Panc1 (cell line): ENCODE measurements at regions not wholly inside any gene's neighbourhood (a gene's known extent, or its start where the extent isn't known, plus 50 kb on each side); places are given as distances from the start of the nearest gene placed in this dataset.
A peak's percentile ranks its signal among the peaks of the same experiment; 100 is the strongest.

Experiments
- ATAC-seq: fragments of 200-7000 bp; cut with Tn5 transposase; 2 replicates; pipeline ENCODE4 v1.9.1; 2020; ENCODE audit warnings: mild to moderate bottlenecking, moderate library complexity
- BruUV-seq: library from RNA; stranded (reverse); fragments of 400-500 nt; replicated peaks from 2 replicates; lab custom pipeline; 2021; lab: Mats Ljungman, UMichigan
- CTCF ChIA-PET: fragments of 300-600 bp; sonication (Branson Sonifier 250); formaldehyde crosslinking; loops from one replicate; lab custom pipeline; 2022; ENCODE audit warnings: antibody characterized with exemption; lab: Charles Lee
- POLR2A ChIA-PET: fragments of 300-600 bp; sonication (Branson Sonifier 250); formaldehyde crosslinking; loops from one replicate; lab custom pipeline; 2022; ENCODE audit warnings: antibody characterized with exemption; lab: Charles Lee
- DNase-seq: peaks from one replicate; pipeline ENCODE4 v3.0.0-alpha.2; 2010; ENCODE audit warnings: low read depth, low spot score
- H3K27ac ChIP-seq: 2 replicates; pipeline ENCODE4 v1.5.1; 2011; ENCODE audit warnings: mild to moderate bottlenecking, low read length, inconsistent platforms
- H3K27me3 ChIP-seq: fragments of 200-500 bp; sonication (Bioruptor generic); 2 replicates; pipeline ENCODE4 v1.6.0; 2014; ENCODE audit warnings: low read length, inconsistent platforms; ENCODE audit not compliant: control insufficient read depth, insufficient read depth
- H3K36me3 ChIP-seq: fragments of 200-500 bp; sonication (Bioruptor generic); 2 replicates; pipeline ENCODE4 v1.5.1; 2014; ENCODE audit warnings: inconsistent platforms, mild to moderate bottlenecking, low read length, moderate library complexity; ENCODE audit not compliant: control insufficient read depth, insufficient read depth
- H3K4me1 ChIP-seq: 2 replicates; pipeline ENCODE4 v1.5.1; 2011; ENCODE audit warnings: inconsistent platforms, mild to moderate bottlenecking, low read length, moderate library complexity; ENCODE audit not compliant: control insufficient read depth, insufficient read depth
- H3K4me3 ChIP-seq, 2 experiments: 2 replicates each; pipeline ENCODE4 v1.5.1; 2011 to 2012; ENCODE audit warnings: low read depth in 2 of 2, low read length in 2 of 2, mild to moderate bottlenecking in 2 of 2, inconsistent platforms in 1 of 2, moderate library complexity in 1 of 2
- H3K9me3 ChIP-seq: fragments of 200-500 bp; sonication (Bioruptor generic); 2 replicates; pipeline ENCODE4 v1.5.1; 2014; ENCODE audit warnings: low read depth, mild to moderate bottlenecking, inconsistent platforms, low read length, moderate library complexity; ENCODE audit not compliant: control insufficient read depth, insufficient read depth
- CTCF ChIP-seq: fragments of 450-650 bp; IDR thresholded peaks from 2 replicates; pipeline ENCODE4 v1.5.1; 2017; ENCODE audit warnings: mild to moderate bottlenecking
- POLR2AphosphoS5 ChIP-seq: IDR thresholded peaks from 2 replicates; pipeline ENCODE4 v1.6.1; 2012; ENCODE audit warnings: mild to moderate bottlenecking, low read depth, low read length, moderate library complexity
- REST ChIP-seq, 2 experiments: IDR thresholded peaks; 2 replicates each; pipeline ENCODE4 v1.6.1; 2011 to 2012; ENCODE audit warnings: low read depth in 2 of 2, control low read depth in 1 of 2, low read length in 1 of 2, mild to moderate bottlenecking in 1 of 2, moderate library complexity in 1 of 2; ENCODE audit not compliant: insufficient read depth in 1 of 2
- SIN3A ChIP-seq: IDR thresholded peaks from 2 replicates; pipeline ENCODE4 v1.6.1; 2012; ENCODE audit warnings: low read depth, mild to moderate bottlenecking, low read length, moderate library complexity, borderline replicate concordance; ENCODE audit not compliant: insufficient read depth
- TCF7L2 ChIP-seq: IDR thresholded peaks from 2 replicates; pipeline ENCODE4 v1.6.1; 2011; ENCODE audit warnings: mild to moderate bottlenecking, low read depth, low read length, inconsistent platforms
- in situ Hi-C: cut with HindIII; loops from 2 replicates; pipeline ENCODE4 v1.10.0; 2016; ENCODE audit warnings: low sequenced_read_pairs, low pct_unique_long_range_greater_than_20kb
- intact Hi-C: fragments of 100-400 bp; cut with micrococcal nuclease; formaldehyde crosslinking; loops from one replicate; pipeline ENCODE4 v1.10.0; 2022; ENCODE audit not compliant: unreplicated experiment

GRCh38 chr12:126492181-126492580 is 1426.9 kb downstream of the AACS start:
- no peaks in the 10 kb centered on the region for H3K36me3 ChIP-seq
- intact Hi-C loops = no loop called here
- ChIA-PET POLR2A (no interaction called here), CTCF (no interaction called here)
- no TSS peak for BruUV-seq
- ATAC-seq = no peak
- in situ Hi-C loops = no loop called here
- H3K4me3 ChIP-seq = no peak overlapping the region
- no peaks in the 10 kb centered on the region for H3K27me3 ChIP-seq
- no peak for TF ChIP-seq CTCF
- H3K27ac ChIP-seq = no peak overlapping the region
- H3K4me1 ChIP-seq = no peaks in the 10 kb centered on the region
- H3K9me3 ChIP-seq = no peaks in the 10 kb centered on the region
- DNase-seq = no peak

- TF ChIP-seq REST (IDR thresholded peaks at IDR 0.05; ENCODE audit: insufficient read depth in 1 of 2, low read depth in 2 of 2, low read length in 1 of 2) = no peak
- TF ChIP-seq CTCF = no peak
- no peak for TF ChIP-seq TCF7L2
- no peak for TF ChIP-seq POLR2AphosphoS5
- no peak for TF ChIP-seq SIN3A
- no peaks in the 10 kb centered on the region for H3K9me3 ChIP-seq
- POLR2A ChIA-PET = no interaction called here
- ATAC-seq = no peak
- intact Hi-C loops = no loop called here
- H3K27me3 ChIP-seq = no peaks in the 10 kb centered on the region
- DNase-seq = peak; percentile 25
- no peaks in the 10 kb centered on the region for H3K4me1 ChIP-seq
- no TSS peak for BruUV-seq
- no peak overlapping the region for H3K27ac ChIP-seq
- H3K4me3 ChIP-seq = peak overlapping the region in 1 of 2 experiments; percentile 28; a peak in 2 of 4 replicates
- in situ Hi-C loops = no loop called here
- CTCF ChIA-PET = no interaction called here
- H3K36me3 ChIP-seq = no peaks in the 10 kb centered on the region
Observed at GRCh38 chr12:126493366-126494108, 1428.3 kb downstream of the AACS start.
